Daoy (cell line): ENCODE measurements at regions not wholly inside any gene's neighbourhood (a gene's known extent, or its start where the extent isn't known, plus 50 kb on each side); places are given as distances from the start of the nearest gene placed in this dataset.
A peak's percentile ranks its signal among the peaks of the same experiment; 100 is the strongest.

Experiments
- DNase-seq: peaks from one replicate; pipeline ENCODE4 v3.0.0-alpha.2; 2015; ENCODE audit warnings: low read depth

GRCh38 chr5:68534131-68534940 is 318.8 kb downstream of the PIK3R1 start:
- peak; percentile 80 for DNase-seq

- no peak for DNase-seq
Observed at GRCh38 chr5:68534956-68535520, 319.5 kb downstream of the PIK3R1 start.

- DNase-seq, result no peak
Observed at GRCh38 chr5:68538814-68539420, 323.4 kb downstream of the PIK3R1 start.

- no peak for DNase-seq
Observed at GRCh38 chr5:68540798-68541590, 325.4 kb downstream of the PIK3R1 start.

GRCh38 chr5:68542207-68542606 is 326.7 kb downstream of the PIK3R1 start:
- DNase-seq, result no peak

- no peak for DNase-seq
Observed at GRCh38 chr5:68543212-68543611, 327.7 kb downstream of the PIK3R1 start.

GRCh38 chr5:68544091-68544647 is 328.6 kb downstream of the PIK3R1 start:
- DNase-seq, result no peak

- no peak for DNase-seq
Observed at GRCh38 chr5:68544648-68545552, 329.3 kb downstream of the PIK3R1 start.

- DNase-seq, result no peak
Observed at GRCh38 chr5:68545636-68546295, 330.2 kb downstream of the PIK3R1 start.

GRCh38 chr5:68547056-68547455 is 331.5 kb downstream of the PIK3R1 start:
- DNase-seq, result no peak

GRCh38 chr5:68547622-68548021 is 332.1 kb downstream of the PIK3R1 start:
- DNase-seq, result no peak

- DNase-seq, result peak; percentile 83
Observed at GRCh38 chr5:68548959-68549676, 333.6 kb downstream of the PIK3R1 start.

- no peak for DNase-seq
Observed at GRCh38 chr5:68550015-68550414, 334.5 kb downstream of the PIK3R1 start.

- DNase-seq, result no peak
Observed at GRCh38 chr5:68551436-68551835, 335.9 kb downstream of the PIK3R1 start.

- DNase-seq, result peak; percentile 87
Observed at GRCh38 chr5:68554571-68555279, 339.2 kb downstream of the PIK3R1 start.

- DNase-seq, result no peak
Observed at GRCh38 chr5:68555907-68556681, 340.5 kb downstream of the PIK3R1 start.

GRCh38 chr5:68557162-68557936 is 341.8 kb downstream of the PIK3R1 start:
- DNase-seq, result no peak
